Stomach (tissue), 8 donors: ENCODE measurements at regions not wholly inside any gene's neighbourhood (a gene's known extent, or its start where the extent isn't known, plus 50 kb on each side); places are given as distances from the start of the nearest gene placed in this dataset.
"Not testable (repeated sequence)": the region's sequence is repeated elsewhere in the genome, so short reads cannot be mapped to it uniquely, and the experiment has no call there.

ENCODE experiments used
- DNase-seq, 2 donors: peaks; one replicate each; pipeline versions ENCODE4 v3.0.0 to v3.0.0-alpha.2; 2013 to 2019
- H3K27ac ChIP-seq, 5 donors: fragments of 200-600 bp in 4 of 5; sonication (generic) in 4 of 5; one replicate each; pipeline ENCODE4 v1.5.1; 2013 to 2019; ENCODE audit warnings: mild to moderate bottlenecking in 1 of 5, moderate library complexity in 1 of 5
- H3K27me3 ChIP-seq, 3 donors: fragments of 200-600 bp; sonication (generic); one replicate each; pipeline ENCODE4 v1.5.1; 2017 to 2019; ENCODE audit warnings: mixed run types in 1 of 3
- H3K36me3 ChIP-seq, 4 donors: fragments of 200-600 bp; sonication (generic); 1 replicate in 3 of 4; 2 replicates in 1 of 4; pipeline ENCODE4 v1.5.1; 2016 to 2019
- H3K4me1 ChIP-seq, 4 donors: fragments of 200-600 bp; sonication (generic); one replicate each; pipeline ENCODE4 v1.5.1; 2016 to 2019
- H3K4me3 ChIP-seq, 4 donors: fragments of 200-600 bp; sonication (generic) in 3 of 4; one replicate each; pipeline ENCODE4 v1.5.1; 2016 to 2019; ENCODE audit warnings: mild to moderate bottlenecking in 1 of 4
- H3K9me3 ChIP-seq, 4 donors: fragments of 200-600 bp; sonication (generic); one replicate each; pipeline ENCODE4 v1.5.1; 2016 to 2019
- EP300 ChIP-seq: sonication (generic); formaldehyde crosslinking; IDR thresholded peaks from one replicate; pipeline ENCODE4 v1.6.1; 2017; ENCODE audit warnings: antibody characterized with exemption
- POLR2A ChIP-seq, 4 donors: fragments of 450-650 bp; IDR thresholded peaks; one replicate each; pipeline ENCODE4 v1.6.1; 2016; ENCODE audit warnings: antibody characterized with exemption in 4 of 4, control low read depth in 2 of 4, mild to moderate bottlenecking in 1 of 4, moderate library complexity in 1 of 4
- POLR2AphosphoS5 ChIP-seq, 3 donors: sonication (generic); formaldehyde crosslinking; IDR thresholded peaks; one replicate each; pipeline ENCODE4 v1.6.1; 2016; ENCODE audit warnings: antibody characterized with exemption in 3 of 3
- WGBS, 5 donors: extraction: QIAGEN DNeasy Blood & Tissue Kit in 3 of 5; methylation state at CpG; one replicate each; pipeline versions ENCODE4 v1.1.5 to v1.1.7; 2013 to 2018; 5-methylcytosine and 5-hydroxymethylcytosine counted together
- intact Hi-C: fragments of 100-400 bp; cut with DNase I; formaldehyde crosslinking; loops from one replicate; pipeline ENCODE4 v1.15.1; 2023; ENCODE audit warnings: low total_unique reads
- TF ChIP-seq, protein P1 (sequence below), 7 experiments: fragments of 450-650 bp in 4 of 7; fragments of 200-600 bp in 3 of 7; sonication (generic) in 3 of 7; IDR thresholded peaks; one replicate each; pipeline ENCODE4 v1.5.1; 2016 to 2019; ENCODE audit warnings: antibody characterized with exemption in 7 of 7, control low read depth in 2 of 7, mild to moderate bottlenecking in 1 of 7
- donor health status: healthy with polysubstance abuse.
- donor health status: Bipolar disorder and iron deficiency.
- donor health status: healthy.

DNA sequence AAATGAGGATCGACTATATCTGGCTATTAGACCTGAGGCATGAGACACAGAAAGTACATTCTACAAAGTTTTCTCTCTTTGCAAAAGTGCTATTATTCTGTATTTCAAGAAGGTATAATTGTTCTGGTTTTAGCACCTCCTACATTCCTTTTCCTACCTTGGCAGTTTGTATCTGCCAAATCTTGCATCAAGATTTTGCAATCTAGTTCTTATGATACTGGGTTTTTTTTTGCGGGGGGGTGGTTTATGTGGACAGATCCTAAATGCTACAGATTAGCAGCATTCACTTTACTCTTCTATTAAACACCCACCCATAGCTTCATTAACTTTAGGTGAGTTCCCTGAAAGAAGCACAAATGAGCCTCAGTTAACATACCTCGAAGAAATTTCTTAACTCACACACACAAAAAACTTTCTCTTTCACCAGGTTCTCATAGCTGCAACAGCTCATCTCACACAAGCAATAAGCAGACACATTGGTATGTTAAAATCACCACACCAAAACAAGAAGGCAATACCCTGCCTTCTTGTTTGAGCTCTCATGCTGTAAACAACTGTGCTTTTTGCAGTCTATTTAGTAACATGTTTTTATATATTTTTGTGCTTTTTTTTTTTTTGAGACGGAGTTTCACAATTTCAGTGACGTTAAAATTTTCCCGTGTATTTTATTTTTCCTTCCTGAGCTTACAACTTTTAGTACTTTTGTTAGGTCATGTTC lies 73.0 kb upstream of the VGLL4 start:
- 46 to 57% (median 52%) methylated on average over 6 of the region's 6 CpGs for WGBS, 5 donors
- H3K9me3 ChIP-seq, result no peaks in the 10 kb centered on the region
- H3K4me1 ChIP-seq, result peaks cover 5 to 45% (median 29%) of the 10 kb centered on the region in 4 donors
- DNase-seq, result no peak
- H3K4me3 ChIP-seq, result no peak overlapping the region
- intact Hi-C loops, result no loop called here
- H3K36me3 ChIP-seq, result no peaks in the 10 kb centered on the region
- H3K27ac ChIP-seq, result peak overlapping the region in 4 of 5 donors; percentile 95 to 98 (median 98)
- TF ChIP-seq POLR2A (IDR thresholded peaks at IDR 0.05), result no peak
- TF ChIP-seq, protein P1, sequence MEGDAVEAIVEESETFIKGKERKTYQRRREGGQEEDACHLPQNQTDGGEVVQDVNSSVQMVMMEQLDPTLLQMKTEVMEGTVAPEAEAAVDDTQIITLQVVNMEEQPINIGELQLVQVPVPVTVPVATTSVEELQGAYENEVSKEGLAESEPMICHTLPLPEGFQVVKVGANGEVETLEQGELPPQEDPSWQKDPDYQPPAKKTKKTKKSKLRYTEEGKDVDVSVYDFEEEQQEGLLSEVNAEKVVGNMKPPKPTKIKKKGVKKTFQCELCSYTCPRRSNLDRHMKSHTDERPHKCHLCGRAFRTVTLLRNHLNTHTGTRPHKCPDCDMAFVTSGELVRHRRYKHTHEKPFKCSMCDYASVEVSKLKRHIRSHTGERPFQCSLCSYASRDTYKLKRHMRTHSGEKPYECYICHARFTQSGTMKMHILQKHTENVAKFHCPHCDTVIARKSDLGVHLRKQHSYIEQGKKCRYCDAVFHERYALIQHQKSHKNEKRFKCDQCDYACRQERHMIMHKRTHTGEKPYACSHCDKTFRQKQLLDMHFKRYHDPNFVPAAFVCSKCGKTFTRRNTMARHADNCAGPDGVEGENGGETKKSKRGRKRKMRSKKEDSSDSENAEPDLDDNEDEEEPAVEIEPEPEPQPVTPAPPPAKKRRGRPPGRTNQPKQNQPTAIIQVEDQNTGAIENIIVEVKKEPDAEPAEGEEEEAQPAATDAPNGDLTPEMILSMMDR (IDR thresholded peaks at IDR 0.05), result no peak
- TF ChIP-seq POLR2AphosphoS5 (IDR thresholded peaks at IDR 0.05), result no peak
- TF ChIP-seq EP300, result no peak
- H3K27me3 ChIP-seq, result no peaks in the 10 kb centered on the region

DNA sequence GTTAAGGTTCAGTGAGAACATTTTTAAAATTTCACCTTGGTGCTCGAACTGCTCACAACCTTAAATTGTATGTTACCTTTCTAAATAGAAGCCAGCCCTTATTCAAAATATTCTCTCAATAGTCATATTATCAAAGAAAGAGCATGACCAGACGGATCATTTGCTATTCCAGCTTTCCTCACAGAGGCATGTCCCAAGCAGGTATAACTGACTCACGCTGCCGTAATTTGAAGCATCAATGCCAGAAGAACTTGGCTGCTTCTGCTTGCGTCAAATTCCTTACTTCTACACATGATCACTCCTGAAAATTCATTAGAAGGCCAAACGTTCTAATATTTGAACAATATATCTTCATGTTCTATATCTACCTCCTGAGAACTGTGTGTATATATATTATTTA lies 69.5 kb upstream of the VGLL4 start:
- peaks cover 5 to 31% (median 16%) of the 10 kb centered on the region in 4 donors for H3K4me1 ChIP-seq
- H3K9me3 ChIP-seq, result peaks cover 0 to 9% (median 0%) of the 10 kb centered on the region in 4 donors
- intact Hi-C loops, result no loop called here
- no peak for TF ChIP-seq POLR2AphosphoS5 (IDR thresholded peaks at IDR 0.05)
- no peak for TF ChIP-seq EP300
- TF ChIP-seq, protein P1 (IDR thresholded peaks at IDR 0.05), result no peak
- TF ChIP-seq POLR2A (IDR thresholded peaks at IDR 0.05), result no peak
- H3K27me3 ChIP-seq, result no peaks in the 10 kb centered on the region
- H3K27ac ChIP-seq, result no peak overlapping the region
- H3K4me3 ChIP-seq, result no peak overlapping the region
- 80 to 82% (median 81%) methylated on average over 6 of the region's 6 CpGs for WGBS, 5 donors
- no peak for DNase-seq
- no peaks in the 10 kb centered on the region for H3K36me3 ChIP-seq

DNA sequence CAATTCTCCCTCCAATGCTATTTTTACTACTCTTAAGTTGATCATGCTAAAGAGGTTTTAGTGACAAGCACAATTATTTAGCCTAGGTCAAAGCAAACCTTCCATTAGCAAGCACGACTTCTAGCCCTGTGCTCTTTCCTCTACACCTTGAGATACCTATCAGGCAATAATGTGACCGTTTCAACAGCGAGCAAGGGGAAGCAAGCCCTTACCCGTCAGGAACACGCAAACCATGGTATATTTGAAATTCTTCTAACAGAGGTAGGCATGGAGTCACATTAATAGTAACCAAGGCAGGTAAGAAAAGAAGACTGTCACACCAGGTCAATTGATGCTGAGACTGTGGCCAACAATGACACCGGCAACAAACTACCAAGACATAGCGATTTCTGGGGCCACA lies 68.9 kb upstream of the VGLL4 start:
- no peak overlapping the region for H3K4me3 ChIP-seq
- peaks cover 5 to 26% (median 11%) of the 10 kb centered on the region in 4 donors for H3K4me1 ChIP-seq
- WGBS, 5 donors, result 86 to 94% (median 89%) methylated on average over 7 of the region's 7 CpGs
- no peaks in the 10 kb centered on the region for H3K36me3 ChIP-seq
- no peak overlapping the region for H3K27ac ChIP-seq
- intact Hi-C loops, result no loop called here
- no peak for TF ChIP-seq EP300
- TF ChIP-seq, protein P1 (IDR thresholded peaks at IDR 0.05), result no peak
- TF ChIP-seq POLR2AphosphoS5 (IDR thresholded peaks at IDR 0.05), result no peak
- TF ChIP-seq POLR2A (IDR thresholded peaks at IDR 0.05), result no peak
- no peaks in the 10 kb centered on the region for H3K27me3 ChIP-seq
- DNase-seq, result no peak
- peaks cover 0 to 9% (median 0%) of the 10 kb centered on the region in 4 donors for H3K9me3 ChIP-seq

DNA sequence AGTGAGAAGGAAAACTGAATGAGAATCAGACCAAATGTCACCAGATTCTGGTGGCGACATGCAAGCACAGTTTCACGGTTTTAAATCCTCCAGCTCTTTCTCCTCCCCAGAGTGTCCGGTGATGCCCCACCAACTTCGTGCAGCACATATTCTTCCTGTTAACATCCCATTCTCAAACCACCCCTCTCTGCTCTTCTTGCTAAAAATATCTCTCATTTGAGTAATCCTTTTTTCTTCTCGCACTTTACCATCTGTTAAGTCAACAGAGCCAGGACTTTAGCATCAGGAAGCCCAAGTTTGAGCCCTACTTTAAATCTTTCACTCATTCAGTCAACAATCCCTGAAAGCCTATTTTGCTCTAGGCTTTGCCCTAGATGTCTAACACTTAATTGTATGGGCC lies 68.2 kb upstream of the VGLL4 start:
- H3K4me3 ChIP-seq, result no peak overlapping the region
- no peak overlapping the region for H3K27ac ChIP-seq
- no peak for DNase-seq
- H3K9me3 ChIP-seq, result peaks cover 0 to 9% (median 0%) of the 10 kb centered on the region in 4 donors
- no peaks in the 10 kb centered on the region for H3K27me3 ChIP-seq
- 74 to 81% (median 77%) methylated on average over 5 of the region's 5 CpGs for WGBS, 5 donors
- peaks cover 4 to 18% (median 6%) of the 10 kb centered on the region in 4 donors for H3K4me1 ChIP-seq
- intact Hi-C loops, result no loop called here
- H3K36me3 ChIP-seq, result no peaks in the 10 kb centered on the region
- TF ChIP-seq POLR2AphosphoS5 (IDR thresholded peaks at IDR 0.05), result no peak
- no peak for TF ChIP-seq POLR2A (IDR thresholded peaks at IDR 0.05)

DNA sequence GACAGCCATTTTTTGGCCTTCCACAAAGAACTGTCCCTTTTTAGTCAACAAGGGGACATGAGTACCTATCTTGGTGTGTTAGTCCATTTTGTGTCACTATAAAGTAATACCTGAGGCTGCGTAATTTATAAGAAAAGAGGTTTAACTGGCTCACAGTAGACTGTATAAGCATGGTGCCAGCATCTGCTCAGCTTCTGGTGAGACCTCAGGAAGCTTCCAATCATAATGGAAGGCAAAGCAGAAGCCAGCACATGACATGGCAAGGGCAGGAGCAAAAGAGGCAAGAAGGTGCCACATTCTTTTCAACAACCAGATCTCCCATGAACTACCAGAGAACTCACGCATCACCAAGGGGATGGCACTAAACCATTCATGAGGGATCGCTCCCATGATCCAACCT lies 66.1 kb upstream of the VGLL4 start:
- intact Hi-C loops, result no loop called here
- no peaks in the 10 kb centered on the region for H3K36me3 ChIP-seq
- H3K27me3 ChIP-seq, result no peaks in the 10 kb centered on the region
- peaks cover 0 to 6% (median 0%) of the 10 kb centered on the region in 4 donors for H3K4me1 ChIP-seq
- DNase-seq, result no peak
- peaks cover 0 to 9% (median 0%) of the 10 kb centered on the region in 4 donors for H3K9me3 ChIP-seq
- H3K27ac ChIP-seq, result no peak overlapping the region
- TF ChIP-seq POLR2A (IDR thresholded peaks at IDR 0.05), result no peak
- WGBS, 5 donors, result 93 to 100% (median 97%) methylated on average over 3 of the region's 3 CpGs
- H3K4me3 ChIP-seq, result no peak overlapping the region

DNA sequence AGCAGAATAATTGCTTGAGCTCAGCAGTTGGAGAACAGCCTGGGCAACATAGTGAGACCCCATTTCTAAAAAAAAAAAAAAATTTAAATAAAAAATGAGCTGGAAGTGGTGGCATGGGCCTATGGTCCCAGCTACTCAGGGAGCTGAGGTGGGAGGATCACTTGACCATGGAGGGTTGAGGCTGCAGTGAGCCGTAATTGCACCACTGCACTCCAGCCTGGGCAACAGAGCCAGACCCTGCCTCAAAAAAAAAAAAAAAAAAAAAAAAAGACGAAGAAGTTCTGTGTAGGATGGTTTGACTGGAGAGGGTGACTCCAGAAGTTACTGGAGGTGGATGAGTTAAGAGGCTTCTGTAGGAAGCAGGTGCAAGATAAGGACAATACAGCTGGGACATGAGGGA lies 63.4 kb upstream of the VGLL4 start:
- H3K27me3 ChIP-seq, H3K36me3 ChIP-seq, H3K9me3 ChIP-seq, intact Hi-C loops, DNase-seq, H3K27ac ChIP-seq, H3K4me3 ChIP-seq: not testable (repeated sequence)
- 86 to 100% (median 93%) methylated on average over 2 of the region's 2 CpGs for WGBS, 5 donors
- peaks cover 0 to 14% (median 5%) of the 10 kb centered on the region in 4 donors for H3K4me1 ChIP-seq
